NCI-H345 treated with DMSO at 0.1 percent for 48 hours (cell line): ENCODE measurements at regions not wholly inside any gene's neighbourhood (a gene's known extent, or its start where the extent isn't known, plus 50 kb on each side); places are given as distances from the start of the nearest gene placed in this dataset.
"Not testable (repeated sequence)": the region's sequence is repeated elsewhere in the genome, so short reads cannot be mapped to it uniquely, and the experiment has no call there.

ENCODE experiments used
- DNase-seq: peaks from one replicate; lab custom pipeline; 2025; ENCODE audit not compliant: unreplicated experiment; lab: John Stamatoyannopoulos, UW

DNA sequence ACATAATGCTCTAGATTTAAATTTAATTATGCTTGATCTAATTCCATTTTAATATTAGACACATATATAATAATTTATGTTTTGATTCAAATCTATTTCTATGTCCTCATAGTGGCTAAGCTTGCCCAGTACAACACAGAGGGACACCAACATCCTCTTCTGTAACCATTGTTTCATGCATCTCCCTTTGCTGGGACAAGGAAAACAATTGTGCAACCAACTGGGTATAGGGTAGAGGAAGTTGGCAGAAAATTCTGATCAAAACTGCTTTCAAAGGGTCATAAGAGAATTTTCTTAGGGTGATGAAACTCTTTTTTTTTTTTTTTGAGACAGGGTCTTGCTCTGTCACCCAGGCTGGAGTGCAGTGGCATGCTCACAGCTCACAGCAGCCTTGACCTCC lies 121.4 kb upstream of the SGO1 start:
- no peak for DNase-seq

DNA sequence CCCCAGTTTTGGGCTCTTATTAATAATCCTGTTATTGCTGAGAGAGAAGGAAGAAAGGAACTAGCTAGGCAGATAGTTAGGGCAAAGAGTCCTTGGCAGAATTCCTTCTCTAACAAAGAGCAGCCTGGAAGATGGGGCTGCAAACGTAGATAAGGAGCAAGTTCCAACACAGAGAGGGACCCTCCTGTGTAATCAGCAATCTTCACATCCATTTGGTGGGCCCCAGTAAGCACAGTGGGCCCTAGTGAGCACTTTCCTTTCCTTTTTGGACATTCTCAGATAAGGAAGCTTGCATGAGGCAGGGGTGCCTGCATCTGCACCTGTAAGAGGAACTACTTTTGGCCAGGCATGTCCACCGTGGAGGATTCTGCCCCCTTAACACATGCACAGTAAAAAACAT lies 119.6 kb upstream of the SGO1 start:
- no peak for DNase-seq

DNA sequence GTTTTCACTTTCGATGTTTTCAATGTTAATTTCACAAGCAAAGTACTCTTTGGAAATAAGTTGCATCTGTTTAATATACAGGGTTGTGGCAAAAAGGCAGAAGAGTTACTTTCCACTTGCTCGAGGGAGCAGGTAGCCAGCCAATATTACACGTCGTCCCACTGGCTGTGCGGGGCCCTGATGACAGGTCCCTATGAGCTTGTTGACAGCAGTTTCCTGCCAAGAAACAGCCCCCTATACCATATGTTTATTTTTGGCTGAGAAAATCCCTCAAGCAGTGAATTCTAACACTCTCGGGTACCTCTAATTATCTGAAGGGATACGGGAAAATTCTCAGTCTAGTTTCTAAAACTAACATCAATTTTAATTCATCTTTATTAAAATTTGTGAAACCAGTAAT lies 116.8 kb upstream of the SGO1 start:
- DNase-seq = no peak

DNA sequence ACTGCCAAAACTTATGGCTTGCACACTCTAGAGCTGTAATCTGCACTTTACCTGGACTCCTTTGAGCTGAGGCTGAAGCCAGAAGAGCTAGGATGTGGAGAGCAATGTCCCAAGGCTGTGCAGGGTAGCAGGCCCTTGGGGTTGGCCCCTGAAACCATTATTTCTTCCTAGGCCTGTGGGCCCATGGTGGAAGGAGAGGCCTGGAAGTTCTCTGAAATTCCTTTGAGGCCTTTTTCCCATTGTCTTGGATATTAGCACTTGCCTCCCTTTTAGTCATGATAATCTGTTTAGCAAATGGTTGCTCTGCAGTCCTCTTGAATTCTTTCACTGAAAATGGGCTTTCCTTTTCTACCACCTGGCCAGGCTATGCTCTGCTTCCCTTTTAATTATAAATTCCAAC lies 102.0 kb upstream of the SGO1 start:
- DNase-seq = no peak

DNA sequence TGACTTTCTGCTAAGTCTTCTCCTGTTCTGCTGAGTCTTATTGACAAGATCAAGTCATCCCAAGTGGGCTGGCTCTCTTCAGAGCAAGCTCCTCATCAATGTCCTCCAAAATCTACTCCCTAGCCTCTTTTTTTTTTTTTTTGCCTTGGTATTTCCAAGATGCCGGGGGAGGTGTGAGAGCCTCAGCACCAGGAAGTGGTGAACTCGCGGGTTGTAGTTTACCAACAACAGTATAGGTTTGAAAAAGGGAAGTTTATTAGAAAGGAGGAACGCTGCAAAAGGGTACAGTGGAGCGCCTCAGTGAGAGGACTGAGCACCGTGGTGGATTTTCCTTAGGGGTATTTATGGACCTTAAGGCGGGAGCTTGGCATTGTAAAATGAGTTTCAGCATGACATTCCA lies 94.3 kb upstream of the SGO1 start:
- no peak for DNase-seq

DNA sequence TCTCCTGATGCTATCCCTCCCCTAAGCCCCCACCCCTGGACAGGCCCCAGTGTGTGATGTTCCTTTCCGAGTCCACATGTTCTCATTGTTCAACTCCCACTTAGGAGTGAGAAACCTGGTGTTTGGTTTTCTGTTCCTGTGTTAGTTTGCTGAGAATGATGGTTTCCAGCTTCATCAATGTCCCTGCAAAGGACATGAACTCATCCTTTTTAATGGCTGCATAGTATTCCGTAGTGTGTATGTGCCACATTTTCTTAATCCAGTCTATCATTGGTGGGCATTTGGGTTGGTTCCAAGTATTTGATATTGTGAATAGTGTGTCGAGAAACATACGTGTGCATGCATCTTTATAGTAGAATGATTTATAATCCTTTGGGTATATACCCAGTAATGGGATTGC lies 80.0 kb upstream of the SGO1 start:
- DNase-seq = not testable (repeated sequence)

DNA sequence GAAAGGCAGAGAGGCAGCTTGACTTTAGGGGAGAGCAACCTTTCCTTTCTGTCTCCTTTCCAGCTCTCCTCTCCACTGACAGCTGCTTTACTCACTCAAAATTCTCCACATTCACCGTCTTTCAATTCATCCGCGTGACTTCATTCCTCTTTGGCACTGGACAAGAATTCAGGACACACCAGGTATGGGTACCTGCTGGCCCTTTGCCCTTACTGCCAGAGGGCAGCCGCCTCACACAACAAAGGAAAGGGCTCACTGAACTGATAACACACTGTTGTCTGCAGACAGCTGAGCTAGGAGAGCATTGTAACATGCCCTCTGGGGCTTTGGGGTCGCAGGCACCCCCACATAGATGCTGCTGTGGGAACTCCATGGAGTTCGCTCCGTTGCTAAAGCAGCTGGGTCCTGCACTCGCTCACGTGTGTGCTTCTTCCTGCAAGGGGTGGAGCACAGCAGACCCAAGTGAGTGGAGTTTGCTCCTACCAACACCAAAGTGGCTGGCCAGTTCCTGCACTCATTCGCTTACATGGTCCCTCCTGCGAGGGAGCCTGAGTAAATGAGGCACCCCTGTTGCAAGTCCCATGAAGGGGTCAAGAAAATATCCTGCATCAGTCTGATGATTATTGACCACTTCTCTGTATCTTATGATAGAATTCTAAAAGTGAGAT lies 79.0 kb upstream of the SGO1 start:
- DNase-seq = no peak

DNA sequence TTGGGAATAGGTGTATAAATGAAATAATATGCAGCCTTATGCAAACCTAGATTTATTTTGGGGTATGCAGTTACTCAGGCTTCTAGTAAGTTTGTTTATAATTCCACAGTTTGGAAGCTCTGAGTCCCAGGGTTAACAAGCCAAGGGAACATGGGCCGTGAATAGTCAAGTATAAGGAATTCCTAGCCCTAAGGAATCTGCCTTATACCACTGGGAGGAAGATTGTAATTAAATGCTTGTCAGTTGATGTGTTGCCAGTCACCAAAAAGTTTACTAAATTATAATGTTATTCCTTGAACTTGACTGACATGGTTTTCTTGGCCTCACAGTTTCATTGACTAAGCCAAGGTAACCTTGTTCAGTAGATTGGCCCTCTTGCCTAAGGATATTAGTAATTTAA lies 72.4 kb upstream of the SGO1 start:
- DNase-seq = no peak

DNA sequence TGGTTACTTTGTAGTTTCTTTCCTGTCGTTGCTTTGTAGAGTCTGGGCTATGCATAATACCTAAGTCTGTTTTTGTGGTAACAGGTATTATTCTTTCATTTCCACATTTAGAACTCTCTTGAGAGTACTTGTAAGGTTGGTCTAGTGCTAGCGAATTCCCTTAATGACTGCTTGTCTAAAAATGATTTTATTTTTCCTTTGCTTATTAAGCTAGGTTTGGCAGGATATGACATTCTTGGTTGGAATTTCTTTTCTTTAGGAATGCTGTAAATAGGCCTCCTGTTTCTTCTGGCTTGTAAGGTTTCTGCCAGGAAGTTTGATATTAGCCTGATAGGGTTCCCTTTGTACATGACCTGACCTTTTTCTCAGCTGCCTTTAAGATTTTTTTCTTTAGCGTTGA lies 70.1 kb upstream of the SGO1 start:
- DNase-seq = no peak

DNA sequence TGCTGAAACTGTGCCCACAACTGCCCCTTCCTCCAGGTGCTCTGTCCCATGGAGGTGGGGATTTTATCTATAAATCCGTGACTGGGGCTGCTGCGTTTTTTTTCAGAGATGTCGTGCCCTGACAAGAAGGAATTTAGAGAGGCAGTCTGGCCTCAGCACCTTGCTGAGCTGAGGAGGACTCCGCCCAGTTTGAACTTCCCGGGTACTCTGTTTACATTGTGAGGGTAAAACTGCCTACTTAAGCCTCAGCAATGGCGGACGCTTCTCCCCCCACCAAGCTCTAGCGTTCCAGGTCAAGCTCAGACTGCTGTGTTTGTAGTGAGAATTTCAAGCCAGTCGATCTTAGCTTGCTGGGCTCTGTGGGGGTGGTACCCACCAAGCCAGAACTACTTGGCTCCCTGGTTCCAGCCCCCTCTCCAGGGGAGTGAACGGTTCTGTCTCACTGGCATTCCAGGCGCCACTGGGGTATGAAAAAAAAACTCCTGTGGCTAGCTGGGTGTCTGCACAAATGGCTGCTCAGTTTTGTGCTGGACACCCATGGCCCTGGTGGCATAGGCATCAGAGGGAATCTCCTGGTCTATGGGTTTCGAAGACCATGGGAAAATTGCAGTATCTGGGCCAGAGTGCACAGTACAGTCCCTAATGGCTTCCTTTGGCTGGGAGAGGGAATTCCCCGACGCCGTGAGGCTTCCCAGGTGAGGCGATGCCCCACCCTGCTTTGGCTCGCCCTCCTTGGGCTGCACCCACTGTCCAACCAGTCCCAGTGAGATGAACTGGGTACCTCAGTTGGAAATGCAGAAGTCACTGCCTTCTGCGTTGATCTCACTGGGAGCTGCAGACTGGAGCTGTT lies 68.5 kb upstream of the SGO1 start:
- DNase-seq = no peak

DNA sequence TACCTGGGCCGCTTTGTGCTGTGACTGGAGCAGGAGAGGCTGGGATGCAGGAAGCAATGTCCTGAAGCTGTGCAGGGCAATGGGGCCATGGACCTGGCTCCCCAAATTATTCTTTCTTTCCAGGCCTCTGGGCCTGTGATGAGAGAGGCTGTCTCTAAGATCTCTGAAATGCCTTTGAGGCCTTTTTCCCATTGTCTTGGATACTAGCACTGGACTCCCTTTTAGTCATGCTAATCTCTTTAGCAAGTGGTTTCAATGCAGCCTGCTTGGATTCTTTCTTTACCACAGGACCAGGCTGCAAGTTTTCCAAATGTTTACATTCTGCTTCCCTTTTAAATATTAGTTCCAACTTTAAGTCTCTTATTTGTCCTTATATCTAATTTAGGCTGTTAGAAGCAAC lies 64.8 kb upstream of the SGO1 start:
- DNase-seq = no peak

DNA sequence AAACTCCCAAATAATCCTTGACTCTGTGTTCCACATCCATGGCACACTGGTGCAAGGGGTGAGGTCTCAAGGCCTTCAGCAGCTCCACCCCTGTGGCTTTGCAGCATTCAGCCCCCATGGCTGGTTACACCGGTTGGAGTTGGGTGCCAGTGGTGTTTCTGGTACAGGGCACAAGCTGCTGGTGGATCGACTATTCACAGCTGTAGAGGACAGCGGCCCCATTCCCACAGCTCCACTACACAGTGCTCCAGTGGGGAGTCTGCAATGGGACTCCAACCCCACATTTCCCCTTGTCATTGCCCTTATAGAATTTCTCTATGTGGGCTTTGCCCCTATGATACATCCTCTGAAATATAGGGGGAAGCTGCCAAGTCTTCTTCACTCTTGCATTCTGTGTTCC lies 64.3 kb upstream of the SGO1 start:
- no peak for DNase-seq

DNA sequence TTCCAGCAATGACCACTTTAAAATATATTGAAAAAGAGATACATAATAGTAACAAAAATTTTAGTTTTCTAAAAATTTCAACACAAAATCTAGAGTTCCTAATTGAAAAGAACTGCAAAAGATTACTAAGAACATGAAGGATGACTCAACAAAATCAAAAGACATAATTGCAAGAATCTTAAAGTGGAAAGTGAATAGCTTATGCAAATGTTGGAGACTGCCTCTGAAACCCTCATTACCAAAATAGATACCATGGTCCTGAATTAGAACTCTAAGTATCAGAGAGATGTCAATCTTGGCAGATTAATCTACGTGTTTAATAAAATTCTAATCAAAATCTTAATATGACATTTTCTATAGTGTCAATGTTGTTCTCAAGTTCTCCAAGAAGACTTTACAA lies 60.7 kb upstream of the SGO1 start:
- DNase-seq = no peak

DNA sequence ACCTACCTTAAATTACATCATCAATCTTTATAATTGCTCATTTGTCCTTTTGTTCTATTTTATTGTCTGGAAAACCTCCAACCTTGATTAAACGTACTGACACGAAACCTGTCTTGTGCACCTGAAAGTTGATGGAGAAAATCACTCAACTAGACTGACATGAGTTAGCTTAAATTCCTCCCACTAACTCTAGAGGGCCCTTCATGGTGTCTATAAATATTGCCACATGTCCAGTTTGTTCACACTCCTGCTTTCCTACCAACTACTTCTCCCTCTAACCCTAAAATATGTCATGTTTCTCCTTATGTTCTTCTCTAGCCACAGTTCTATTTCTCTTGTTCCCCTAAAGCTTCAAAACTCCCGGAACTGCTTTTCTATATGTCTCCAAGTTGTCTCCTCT lies 59.8 kb upstream of the SGO1 start:
- no peak for DNase-seq

DNA sequence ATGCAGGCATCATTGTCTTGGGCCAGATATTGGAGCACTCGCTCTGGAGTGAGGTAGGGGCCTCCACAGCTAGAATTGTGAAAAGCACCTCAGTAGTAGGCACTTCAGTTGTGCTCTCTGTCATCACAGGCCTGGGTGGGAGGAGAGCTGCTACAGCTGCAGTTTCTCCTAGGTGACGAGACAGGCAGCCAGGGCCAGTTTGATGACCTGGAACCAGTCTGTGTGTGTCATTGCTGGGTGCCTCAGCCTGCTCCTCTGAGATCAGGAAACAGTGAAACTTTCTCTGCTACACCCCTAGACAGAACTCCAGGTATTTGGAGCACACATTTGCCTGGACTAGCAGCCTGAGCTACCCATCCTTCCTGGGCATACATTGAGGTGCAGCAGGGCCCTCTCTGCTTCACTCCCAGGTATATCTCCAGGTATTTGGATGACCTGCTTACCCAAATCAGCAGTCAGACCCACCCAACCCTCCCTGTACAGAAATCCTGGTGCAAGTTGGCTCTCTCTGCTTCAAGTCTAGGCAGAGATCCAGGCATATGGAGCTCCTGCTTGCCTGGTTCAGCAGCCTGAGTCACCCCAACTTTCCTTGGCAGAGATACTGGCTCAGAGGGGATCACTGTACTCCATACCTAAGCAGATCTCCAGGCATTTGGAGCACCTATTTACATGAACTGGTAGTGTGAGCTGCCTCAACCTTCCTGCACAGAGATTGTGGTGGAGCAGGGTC lies 54.3 kb upstream of the SGO1 start:
- no peak for DNase-seq

DNA sequence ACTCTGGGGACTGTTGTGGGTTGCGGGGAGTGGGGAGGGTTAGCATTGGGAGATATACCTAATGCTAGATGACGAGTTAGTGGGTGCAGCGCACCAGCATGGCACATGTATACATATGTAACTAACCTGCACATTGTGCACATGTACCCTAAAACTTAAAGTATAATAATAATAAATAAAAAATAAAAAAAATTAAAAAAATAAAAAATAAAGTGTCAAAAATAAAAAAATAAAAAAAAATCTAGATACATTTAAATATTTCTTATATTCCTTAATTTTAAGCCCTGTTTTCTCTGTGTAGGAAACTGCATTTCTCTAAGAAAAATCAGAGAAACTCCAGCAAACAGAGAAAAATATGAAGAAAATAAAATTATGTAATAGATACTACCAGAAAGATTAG lies 52.2 kb upstream of the SGO1 start:
- DNase-seq = not testable (repeated sequence)

DNA sequence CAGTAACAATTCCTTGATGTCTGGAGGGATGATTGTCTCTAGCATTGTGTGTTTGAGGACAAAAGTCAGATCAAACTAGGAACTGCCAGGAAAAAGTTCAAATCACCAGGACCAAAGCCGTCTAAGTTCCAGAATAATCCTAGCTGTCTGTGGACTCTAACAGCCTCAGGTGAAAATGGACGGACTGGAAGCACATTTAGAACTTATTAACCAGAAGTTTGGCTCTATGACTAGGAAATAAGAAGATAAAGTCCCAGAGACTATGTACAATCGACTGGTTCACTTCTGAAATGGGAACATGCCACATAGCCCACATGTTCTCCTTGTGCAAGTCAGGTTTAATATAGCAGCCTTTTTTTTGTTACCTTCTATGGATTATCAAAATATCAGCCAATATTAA lies 50.6 kb upstream of the SGO1 start:
- no peak for DNase-seq
